GM19468 (cell line): ENCODE measurements at regions not wholly inside any gene's neighbourhood (a gene's known extent, or its start where the extent isn't known, plus 50 kb on each side); places are given as distances from the start of the nearest gene placed in this dataset.

ENCODE experiments used
- ATAC-seq: cut with Tn5 transposase; IDR thresholded peaks from one replicate; pipeline ENCODE4 v1.9.1; 2021; ENCODE audit warnings: mild to moderate bottlenecking, moderate library complexity, moderate number of reproducible peaks; ENCODE audit not compliant: unreplicated experiment; ENCODE audit errors: extremely low read depth

DNA sequence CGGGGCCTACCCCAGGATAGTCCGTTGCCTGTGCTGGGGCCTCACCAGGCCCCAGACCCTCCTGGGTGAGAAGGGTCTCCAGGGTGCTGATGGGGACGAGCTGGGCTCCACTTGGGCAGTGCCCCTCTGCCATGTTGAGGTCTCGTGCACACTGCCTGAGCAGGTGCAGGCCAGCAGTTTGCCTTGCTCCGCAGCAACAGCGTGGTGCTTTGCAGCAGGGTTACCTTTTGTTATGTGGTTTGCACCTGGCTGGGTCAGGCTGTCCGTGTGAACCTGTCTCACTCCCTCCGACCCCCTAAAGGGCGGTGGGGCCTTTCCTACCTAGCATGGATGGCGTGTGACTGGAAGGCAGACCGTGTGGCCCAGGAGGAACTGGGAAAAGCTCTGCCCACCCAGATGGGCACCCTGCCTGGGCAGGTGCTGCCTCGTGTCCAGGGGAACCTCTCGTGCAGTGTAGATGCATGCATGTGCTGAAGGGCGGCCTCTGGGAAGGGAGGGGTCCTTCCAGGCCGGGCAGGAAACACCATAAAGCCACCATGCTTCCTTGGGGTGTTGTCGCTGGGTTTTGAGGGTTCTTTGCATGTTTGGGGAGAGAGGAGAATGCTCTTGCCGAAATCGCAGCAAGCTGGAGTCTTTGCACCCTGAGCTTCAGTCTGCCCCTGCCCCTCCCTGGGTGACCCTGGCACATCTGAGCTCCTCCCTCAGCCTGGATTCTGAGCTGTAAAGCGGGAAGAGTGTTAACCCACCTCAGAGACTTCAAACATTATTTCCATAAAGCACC is 75.4 kb upstream of the PPARA start:
- no peak for ATAC-seq

DNA sequence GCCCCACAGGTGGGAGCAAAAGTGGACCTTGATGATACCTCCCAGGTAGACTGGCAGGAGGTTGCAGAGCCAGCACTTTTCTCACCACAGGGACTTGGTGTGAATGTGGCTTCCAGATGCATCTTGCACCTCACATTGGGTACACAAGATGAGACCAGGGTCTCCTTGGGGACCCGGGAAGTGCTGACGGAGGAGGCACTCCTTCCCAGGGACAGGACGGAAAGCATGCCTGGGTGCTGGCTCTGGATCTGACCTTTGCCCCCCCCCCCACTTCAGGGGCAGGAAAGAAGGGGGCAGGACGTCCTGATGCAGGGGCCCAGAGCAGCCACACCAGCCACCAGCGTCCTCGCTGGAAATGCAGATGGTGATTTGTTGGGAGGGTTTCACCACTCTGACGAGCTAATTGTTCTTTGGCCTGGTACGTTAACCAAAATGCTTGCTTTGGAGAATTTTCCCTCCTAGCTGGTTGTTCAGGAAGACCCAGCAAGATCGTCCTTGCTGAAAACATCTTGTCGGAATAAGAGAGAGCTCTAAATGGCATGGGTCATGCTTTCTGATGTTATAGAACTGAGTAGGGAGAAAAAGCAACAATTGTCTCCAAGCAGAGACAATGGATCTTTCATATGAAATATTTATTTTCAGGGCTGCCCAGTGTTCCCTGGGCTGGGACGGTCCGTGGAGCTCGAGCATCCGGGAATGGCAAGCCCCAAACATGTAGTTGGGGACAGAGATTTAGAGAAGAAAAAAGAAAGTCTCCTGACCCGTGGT is 74.4 kb upstream of the PPARA start:
- ATAC-seq = no peak

DNA sequence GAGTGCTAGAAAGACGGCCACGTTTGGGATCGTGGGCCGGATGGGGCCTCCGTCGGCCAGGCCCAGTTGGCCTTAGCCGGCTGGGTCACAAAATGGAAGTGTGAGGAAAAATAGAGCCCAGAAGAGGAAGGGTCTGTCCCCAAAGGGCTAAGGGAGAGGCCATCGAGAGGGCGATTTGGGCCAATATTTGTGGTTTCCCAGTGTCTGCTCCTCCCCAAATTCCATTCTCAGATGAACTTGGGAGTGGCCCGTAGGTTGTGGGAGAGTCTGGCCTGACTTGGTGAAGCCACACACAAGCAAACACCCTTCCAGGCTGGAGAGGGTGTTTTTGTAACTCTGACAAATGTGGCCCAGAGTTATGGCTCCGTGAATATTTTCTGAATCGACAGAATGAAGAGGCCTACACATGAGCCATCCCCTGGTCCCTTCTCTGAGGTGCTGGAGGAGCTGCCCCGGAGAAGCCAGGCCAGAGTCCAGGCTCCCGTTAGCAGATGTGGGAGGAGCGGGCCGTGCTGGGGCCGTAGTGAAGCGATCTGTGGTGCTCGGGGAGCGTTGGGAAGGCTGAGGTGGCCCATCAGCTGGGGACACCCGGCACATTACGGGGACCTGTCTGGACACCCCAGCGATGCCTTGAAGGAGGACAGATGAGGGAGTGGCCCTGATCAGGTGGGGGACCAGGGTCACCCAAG is 73.5 kb upstream of the PPARA start:
- no peak for ATAC-seq

DNA sequence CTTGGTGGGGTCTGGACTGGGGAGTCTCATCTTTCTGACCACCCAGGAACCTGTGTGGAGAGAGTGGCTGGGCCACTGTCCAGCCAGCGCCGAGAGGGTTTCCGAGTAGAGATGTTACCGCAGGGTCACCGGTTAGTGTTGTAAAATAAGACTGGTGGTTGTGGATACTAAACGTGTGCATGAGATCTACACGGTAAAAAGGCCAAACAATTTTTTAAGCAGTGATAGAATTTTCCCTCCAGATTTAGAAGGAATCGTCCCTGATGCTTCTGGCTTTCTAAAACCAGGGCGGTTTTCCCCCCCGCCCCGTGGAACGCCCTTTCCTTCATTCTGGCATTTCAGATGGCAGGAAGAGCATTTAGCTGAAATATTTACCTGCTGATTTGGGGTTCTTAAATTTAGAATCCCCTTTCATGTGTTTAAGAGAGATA is 72.6 kb upstream of the PPARA start:
- ATAC-seq = no peak

DNA sequence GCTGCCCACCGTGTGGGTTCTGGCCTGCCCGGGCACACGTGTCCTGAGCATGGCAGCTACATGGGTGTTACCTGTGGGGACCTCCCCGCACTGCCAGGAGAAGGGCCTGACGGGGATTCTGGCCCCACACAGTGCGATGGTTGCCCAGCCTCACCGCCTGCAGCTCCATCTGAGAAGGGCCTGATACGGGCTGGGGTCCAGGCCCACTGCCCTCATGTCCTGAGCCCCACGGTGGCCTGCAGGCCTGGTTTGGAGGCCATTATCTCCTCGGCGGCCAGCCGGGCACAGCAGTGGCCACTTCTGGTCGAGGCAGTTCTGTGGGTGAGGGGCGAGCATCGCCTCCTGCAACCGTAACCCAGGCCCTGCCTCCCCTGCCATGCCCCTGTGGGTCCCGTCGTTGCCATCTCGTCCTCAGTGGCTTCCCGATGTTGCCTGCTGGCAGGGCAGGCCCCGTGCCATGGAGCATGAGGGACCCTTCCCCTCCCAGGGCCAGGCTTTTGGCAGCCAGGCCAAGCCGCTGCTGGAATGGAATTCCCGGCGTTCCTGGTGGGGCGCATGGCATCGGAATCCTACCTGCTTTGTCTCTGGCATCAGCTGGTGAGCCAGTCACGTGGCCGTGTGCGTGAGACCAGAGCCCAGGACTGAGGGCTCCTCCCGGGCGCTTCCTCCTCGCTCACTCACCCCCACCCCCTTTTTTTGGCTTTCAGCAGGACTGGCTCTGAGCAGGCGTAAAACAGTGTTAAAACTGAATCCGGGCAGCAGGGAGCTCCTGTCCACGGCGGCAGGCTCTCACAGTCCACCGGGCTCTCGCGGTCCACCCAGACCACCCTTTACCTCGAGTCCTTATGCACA is 71.9 kb upstream of the PPARA start:
- ATAC-seq = no peak

DNA sequence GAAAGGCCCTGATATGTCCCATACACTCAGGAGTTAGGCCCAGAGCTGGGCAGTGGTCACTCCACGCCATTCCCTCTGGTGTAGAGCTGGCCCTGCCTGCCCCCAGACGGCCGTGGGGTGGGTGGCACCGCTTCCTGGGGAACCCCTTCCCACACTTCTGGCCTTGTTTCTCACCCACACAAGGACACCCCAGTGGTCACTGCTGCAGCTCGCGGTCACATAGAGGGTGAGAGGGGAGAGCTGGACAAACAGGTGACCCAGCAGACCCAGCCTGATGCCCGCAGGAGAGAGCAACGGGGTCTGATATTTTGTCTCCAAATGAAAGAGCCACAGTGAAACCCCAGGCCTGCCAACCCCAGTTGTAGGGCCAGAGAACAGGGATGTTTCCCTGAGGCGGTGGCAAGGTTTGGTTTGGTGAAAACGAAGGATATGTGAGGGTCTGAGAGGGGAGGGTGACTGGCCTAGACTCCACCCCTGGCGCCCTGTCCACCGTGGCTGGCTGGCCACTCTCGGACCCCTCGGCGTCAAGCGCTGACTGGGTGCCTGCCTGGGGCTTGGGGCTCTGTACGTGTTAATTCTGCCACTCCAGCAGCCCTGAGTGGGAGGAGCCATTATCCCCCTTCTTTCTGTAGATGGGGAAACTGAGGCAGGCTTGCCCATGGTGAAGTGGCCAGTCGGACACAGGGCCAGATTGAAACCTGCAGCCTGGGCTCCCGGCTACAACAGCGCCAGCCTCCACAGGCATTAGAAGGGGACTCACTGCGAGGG is 71.0 kb upstream of the PPARA start:
- no peak for ATAC-seq

DNA sequence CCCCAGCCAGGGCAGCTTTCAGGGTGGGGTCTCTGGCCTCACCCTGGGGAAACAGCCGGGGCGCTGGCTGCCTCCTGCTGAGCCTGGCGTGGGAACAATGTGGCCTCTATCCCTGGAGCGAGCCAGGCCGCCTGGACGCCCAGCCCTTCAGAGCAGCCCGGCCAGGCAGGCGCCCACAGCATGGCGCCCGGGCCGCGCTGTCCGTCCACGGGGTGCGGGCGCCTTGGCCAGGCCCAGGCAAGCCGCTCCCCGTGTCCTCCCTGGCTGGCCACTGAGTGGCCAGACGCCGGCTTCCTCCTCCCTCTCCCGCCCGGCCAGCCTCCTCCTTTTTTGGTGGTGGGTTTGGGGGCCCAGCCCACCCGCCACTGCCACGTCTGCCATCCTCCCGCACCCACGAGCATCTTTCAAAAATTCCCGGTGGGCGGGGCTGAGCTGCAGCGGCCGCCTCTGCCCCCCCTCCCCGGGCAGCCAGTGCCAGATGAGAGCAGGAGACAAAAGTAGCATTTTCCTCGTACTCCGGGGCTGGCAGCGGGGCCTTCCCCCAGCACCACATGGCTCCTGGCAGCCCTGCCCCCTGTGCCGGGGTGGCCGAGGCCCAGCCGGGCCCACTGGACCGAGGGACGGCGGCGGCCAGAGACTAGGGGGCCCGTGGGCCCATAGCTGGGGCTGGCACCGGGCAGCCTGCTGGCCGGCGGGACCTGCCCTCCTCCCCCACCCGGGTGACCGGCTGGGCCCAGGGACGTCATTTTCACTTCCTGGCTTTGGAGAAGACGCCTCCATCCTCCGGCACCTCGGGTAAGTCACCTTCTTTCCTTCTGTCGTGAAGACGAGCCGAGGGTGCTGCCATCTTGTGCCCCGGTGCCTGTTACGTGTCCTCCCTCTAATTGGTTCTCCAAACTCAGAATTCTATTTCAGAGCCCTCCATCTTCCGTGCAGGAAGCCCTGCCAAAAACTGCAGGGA is 70.2 kb upstream of the PPARA start:
- no peak for ATAC-seq

DNA sequence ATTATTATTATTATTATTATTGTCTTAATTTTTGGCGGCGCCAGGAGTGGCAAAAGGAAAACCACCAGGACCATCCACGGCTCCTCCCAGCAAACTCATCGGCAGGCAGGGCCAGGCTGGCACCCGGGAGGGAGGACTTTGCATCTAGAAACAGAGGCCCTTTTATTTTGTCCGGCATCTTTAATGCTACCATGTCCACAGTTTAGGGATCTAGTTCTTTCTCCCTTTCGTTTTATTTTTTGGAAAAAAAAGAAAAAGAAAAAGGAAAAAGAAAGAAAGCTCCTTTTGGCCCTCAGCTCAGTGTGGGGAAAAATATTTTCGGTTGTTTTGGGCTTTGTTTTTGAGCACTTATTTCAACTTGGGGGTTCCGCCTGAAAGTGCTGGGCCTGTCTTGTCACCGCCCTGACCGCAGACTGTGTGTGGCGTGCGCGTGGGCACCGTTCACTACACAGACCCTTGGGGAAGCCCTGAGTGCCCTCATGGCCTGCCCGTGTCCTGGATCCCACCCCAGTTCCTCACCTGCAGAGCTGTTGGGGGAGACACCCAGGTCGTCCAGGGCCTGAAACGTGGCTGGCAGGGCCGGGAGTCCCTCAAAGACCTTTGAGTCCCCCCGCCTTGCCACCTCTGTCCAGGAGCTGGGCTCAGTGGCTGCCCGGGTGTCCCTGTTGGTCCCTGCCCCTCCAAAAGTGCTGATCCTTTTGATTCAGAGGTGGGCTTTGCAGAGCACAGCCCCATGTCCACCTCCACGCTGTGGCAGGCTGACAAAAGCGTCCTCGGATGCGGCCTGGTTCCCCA is 69.1 kb upstream of the PPARA start:
- no peak for ATAC-seq

DNA sequence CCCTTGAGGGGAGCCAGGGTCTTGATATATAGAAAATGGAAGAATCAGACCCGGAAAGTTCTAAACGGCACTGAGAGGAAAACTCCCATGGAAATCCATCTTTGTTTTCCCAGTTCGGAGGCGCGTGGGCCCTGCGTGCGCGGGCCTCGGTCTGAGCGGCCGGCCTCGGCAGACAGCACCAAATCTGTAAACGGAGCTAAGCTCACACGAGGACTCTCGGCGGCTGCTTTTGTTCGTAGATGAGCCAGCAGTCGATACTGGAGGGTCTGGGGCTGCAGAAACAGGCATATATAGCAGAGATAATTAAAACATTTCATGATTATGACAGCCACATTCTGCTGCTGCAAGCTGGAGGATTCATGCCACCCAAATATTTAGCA is 68.5 kb upstream of the PPARA start:
- ATAC-seq = no peak

DNA sequence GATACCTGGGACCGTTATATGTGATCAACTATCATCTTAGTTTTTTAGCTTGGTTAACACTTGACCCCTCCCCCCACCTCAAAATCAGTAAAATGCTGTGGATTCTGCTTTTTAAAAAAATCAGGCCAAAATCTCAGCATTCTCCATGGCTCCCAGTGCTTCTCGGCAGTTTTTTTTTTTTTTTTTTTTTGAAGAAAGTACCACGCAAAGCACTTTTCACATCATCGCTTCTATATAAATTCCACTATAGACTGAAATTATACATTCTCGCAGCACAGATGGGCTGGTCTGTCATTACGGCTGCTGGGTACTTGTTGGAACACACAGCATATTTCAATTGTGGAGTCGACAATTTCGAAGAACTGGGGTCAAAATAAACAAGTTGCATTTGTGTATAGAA is 67.7 kb upstream of the PPARA start:
- ATAC-seq = no peak

DNA sequence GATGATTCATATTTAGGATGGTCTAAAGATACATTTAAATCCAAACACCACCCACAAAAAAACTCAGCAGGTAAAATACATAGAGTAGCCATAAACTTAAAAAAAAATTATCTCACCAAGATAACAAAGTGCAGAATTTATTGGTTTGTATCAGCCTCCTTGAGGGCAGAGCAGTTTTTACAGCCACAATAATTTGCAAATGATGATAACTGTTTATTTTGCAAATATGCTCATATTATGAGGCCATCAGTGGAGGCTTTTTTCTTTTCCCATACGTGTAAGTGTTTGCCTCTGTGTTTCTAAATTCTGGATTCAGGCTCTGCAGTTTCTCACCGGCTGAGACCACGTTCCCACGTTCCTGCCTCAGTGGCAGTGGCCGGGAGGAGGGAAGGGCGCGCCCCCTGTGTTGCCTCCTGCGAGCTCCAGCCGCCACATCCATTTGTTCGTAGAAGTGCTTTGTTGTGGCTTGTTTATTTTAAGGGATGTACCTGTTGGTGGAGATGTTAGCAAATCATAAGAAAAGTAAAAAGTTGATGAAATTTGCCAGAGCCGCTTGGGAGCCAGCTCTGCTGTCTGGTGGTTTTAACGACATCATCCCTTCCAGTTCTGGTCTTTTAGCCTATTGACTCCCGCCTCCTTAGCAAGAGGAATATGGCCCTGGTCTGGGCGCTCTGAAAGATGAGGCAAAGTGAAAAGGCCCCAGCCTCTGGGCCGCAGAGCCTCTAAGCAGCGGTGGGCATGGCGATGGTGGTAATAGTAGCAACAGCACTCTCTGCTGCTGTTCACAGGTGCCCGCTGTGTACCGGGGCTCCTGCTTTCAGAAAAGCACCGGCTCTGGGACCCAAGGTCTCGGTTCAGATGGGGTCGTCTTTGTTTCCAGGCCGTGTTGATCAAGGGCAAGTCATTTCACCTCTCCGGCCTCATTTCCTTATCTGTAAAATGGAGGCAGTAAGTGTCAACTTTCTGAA is 66.7 kb upstream of the PPARA start:
- no peak for ATAC-seq

DNA sequence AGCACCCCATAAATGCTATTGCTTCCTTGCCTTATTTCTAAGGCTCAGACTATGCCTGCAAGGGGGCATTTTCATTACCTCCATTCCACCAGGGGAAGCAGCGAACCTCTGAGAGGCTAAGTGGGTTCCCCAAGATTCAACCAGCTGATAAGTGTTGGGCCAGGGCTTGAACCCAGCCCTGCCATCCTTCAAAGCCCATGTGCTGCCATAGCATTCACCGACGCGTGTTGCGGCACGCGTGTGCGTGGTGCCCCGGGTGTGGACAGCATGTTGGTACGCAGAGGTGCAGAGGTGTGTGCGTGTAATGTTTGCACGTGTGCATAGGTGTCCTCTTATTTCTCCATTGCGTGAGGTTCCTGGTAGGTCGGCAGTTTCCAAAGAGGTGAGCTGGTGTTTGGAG is 66.0 kb upstream of the PPARA start:
- no peak for ATAC-seq

DNA sequence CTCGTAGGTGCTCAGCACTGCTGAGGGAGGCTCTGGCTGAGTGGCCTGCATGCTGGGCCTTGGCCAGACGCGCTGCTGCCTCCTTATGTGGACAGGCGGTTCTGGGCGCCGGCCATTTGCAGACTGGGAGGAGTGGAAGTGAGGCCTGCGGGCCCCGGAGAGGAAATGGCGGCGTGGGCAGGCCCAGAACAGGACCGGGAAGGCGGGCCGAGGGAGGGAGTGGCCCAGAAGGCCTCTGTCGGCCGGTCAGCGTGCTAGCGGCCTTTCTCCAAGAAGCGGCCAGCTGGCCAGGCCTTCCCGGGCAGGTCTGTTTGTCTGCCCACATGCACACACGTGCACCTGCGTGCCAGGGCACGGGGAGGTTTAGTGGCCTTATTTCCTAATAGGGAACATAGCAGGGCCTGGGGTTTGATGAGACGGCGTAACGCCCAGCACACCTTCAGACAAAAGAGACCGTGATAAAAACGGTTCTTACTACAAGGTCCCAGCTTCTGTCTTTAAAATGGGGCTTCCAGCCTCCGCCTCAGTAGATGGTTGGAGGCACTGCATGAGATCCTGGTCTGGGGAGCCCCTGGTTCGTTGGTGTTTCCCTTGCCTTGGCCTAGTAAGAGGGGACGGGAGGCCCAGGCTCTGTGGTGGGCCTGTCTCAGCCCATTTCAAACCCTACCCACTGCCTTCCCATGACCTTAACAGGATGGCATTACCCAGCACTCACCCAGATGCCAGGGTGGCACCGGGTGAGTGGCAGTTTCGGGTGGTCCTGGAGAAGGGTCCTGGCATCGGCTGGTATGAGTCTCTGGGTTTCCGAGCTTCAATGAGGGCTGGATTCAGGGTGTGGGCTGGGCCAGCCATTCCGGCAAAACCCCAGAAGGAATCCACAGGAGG is 65.1 kb upstream of the PPARA start:
- no peak for ATAC-seq

DNA sequence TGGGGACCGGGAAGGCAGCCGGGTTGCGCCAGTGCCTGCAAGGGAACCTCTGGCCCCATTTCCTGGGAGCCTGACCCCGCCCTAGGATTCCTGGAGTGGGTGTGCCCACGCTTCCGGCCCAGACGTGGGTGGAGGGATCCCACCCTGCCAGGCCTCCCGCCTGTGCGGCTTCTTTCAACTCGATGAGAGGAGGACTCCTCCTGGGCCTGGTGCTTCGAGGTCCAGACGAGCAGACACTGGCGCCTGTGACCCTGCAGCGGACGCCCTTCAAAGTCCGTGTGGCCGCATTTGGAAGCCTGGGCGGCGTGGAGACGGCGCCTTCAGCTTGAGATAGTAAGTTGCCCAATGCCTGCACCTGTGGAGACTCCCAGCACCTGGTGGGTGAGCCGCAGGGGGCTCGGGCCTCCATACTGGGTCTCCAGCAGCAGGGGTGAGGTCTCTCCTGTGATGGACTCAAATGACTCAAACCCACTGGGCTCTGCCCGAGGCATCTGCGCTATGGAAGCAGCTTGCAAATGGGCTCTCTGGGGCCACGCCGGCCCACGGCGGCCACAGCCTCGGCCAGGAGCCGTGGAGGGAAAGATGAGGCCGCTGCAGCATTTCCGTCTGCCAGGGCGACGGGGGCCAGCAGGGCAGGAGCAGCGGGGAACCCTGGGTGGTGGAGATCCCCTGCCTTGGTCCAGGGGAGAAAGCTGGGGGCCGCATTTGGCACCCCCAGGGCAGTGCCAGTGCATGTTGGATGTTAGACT is 64.3 kb upstream of the PPARA start:
- ATAC-seq = no peak
